ENCODE measurements at regions not wholly inside any gene's neighbourhood (a gene's known extent, or its start where the extent isn't known, plus 50 kb on each side); places are given as distances from the start of the nearest gene placed in this dataset.

DNA sequence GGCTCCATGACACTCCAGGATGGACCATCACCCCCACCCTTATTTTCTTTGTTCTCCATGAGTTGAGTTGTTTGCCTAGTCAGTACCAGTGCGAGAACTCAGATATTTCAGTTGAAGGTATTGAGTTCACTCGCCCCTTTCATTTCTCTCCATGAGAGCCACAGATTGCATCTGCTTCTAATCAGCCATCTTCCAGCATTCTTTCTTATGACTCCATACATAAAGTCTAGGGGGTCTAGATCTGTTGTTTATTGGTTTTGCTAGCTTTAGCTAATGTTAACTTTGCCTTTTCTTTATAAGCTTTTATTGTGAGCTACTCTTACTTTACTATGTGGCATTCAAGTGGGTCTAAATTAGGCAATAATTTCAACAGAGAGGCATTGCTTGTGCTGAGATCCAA, 71.6 kb upstream of the PDC start:
- Histone ChIP-seq H3K9ac (no peak overlapping the region), H3K4me1 (ENCODE audit: low read depth, poor library complexity, severe bottlenecking) (no peaks in the 10 kb centered on the region), H3K36me3 (ENCODE audit: insufficient read depth) (no peaks in the 10 kb centered on the region), H2AFZ (ENCODE audit: low read depth) (no peak overlapping the region), H3K27ac (no peak overlapping the region), H3K4me3 (IDR thresholded peaks at IDR 0.05; ENCODE audit: insufficient read depth, low read depth, low read length) (no peak overlapping the region), H3K79me2 (ENCODE audit: insufficient read depth, low read depth) (no peaks in the 10 kb centered on the region), H3K27me3 (ENCODE audit: insufficient read depth, low read depth) (no peaks in the 10 kb centered on the region), H4K20me1 (ENCODE audit: insufficient read depth) (no peaks in the 10 kb centered on the region), H3K4me2 (no peak overlapping the region)
- TF ChIP-seq, protein P1, sequence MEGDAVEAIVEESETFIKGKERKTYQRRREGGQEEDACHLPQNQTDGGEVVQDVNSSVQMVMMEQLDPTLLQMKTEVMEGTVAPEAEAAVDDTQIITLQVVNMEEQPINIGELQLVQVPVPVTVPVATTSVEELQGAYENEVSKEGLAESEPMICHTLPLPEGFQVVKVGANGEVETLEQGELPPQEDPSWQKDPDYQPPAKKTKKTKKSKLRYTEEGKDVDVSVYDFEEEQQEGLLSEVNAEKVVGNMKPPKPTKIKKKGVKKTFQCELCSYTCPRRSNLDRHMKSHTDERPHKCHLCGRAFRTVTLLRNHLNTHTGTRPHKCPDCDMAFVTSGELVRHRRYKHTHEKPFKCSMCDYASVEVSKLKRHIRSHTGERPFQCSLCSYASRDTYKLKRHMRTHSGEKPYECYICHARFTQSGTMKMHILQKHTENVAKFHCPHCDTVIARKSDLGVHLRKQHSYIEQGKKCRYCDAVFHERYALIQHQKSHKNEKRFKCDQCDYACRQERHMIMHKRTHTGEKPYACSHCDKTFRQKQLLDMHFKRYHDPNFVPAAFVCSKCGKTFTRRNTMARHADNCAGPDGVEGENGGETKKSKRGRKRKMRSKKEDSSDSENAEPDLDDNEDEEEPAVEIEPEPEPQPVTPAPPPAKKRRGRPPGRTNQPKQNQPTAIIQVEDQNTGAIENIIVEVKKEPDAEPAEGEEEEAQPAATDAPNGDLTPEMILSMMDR (conservative IDR thresholded peaks at IDR 0.05; ENCODE audit: low read depth, low read length) = no peak

DNA sequence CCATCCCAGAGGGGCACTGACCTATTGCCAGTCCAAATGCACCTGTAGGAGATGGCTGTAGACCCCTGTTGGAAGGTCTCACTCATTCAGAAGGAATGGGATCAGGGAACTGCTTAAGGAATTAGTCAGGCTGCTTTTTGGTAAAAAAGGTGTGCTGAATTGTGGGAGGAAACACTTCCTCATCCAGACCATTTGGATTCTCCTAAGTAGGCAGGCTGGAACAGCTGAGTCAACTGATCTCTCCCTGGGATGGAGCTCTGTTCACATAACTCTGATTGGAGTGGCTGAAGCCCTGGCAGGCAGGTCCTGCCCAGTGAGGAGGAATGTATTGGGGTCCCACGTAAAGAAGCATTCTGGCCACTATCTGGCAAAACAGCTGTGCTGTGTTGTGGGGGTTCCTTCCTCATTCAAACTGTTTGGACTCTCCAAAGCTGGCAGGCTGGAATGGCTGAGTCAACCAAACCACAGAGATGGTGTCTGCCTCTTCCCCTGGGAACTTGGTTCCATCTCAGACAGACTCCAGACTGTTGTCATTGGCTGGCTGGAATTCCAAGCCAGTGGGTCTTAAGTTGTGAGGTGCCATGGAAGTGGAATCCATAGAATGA, 70.7 kb upstream of the PDC start:
- Histone ChIP-seq H3K36me3 (ENCODE audit: insufficient read depth) (no peaks in the 10 kb centered on the region), H3K9ac (no peak overlapping the region), H3K27ac (no peak overlapping the region), H2AFZ (ENCODE audit: low read depth) (no peak overlapping the region), H4K20me1 (ENCODE audit: insufficient read depth) (no peaks in the 10 kb centered on the region), H3K27me3 (ENCODE audit: insufficient read depth, low read depth) (no peaks in the 10 kb centered on the region), H3K4me1 (ENCODE audit: low read depth, poor library complexity, severe bottlenecking) (no peaks in the 10 kb centered on the region), H3K79me2 (ENCODE audit: insufficient read depth, low read depth) (no peaks in the 10 kb centered on the region), H3K4me3 (IDR thresholded peaks at IDR 0.05; ENCODE audit: insufficient read depth, low read depth, low read length) (no peak overlapping the region), H3K4me2 (no peak overlapping the region)
- TF ChIP-seq, protein P1 (conservative IDR thresholded peaks at IDR 0.05; ENCODE audit: low read depth, low read length) = no peak

DNA sequence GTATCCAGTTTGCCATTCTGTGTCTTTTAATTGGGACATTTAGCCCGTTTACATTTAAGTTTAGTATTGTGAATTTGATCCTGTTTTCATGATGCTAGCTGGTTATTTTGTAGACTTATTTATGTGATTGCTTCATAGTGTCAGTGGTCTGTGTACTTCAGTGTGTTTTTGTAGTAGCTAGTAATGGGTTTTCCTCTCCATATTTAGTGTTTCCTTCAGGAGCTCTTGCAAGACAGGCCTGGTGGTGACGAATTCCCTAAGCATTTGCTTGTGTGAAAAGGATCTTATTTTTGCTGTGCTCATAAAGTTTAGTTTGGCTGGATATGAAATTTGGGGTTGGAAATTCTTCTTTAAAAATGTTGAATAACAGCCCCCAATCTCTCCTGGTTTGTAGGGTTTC, 69.2 kb upstream of the PDC start:
- TF ChIP-seq, protein P1 (conservative IDR thresholded peaks at IDR 0.05; ENCODE audit: low read depth, low read length) = no peak
- Histone ChIP-seq H2AFZ (ENCODE audit: low read depth) (no peak overlapping the region), H3K4me2 (no peak overlapping the region), H3K27me3 (ENCODE audit: insufficient read depth, low read depth) (no peaks in the 10 kb centered on the region), H3K4me3 (IDR thresholded peaks at IDR 0.05; ENCODE audit: insufficient read depth, low read depth, low read length) (no peak overlapping the region), H4K20me1 (ENCODE audit: insufficient read depth) (no peaks in the 10 kb centered on the region), H3K36me3 (ENCODE audit: insufficient read depth) (no peaks in the 10 kb centered on the region), H3K27ac (no peak overlapping the region), H3K4me1 (ENCODE audit: low read depth, poor library complexity, severe bottlenecking) (no peaks in the 10 kb centered on the region), H3K79me2 (ENCODE audit: insufficient read depth, low read depth) (no peaks in the 10 kb centered on the region), H3K9ac (no peak overlapping the region)

DNA sequence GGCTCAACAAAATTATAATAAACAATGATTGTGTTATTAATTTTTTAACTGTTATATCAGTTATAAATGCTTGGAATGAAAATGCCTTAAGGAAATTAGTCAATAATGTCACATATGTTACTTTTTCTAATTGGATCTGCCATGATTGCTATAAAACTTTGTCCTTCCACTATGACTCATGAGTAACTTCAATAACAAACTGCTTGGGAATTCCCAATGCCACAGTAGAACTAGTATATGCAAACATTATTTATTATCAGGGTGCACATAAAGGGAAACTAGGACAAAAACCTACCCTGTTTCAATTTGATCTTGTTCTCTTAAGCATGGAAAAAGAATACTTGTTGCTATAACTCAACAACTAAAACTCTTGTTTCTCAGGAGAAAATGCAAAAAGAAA, 59.1 kb upstream of the PDC start:
- Histone ChIP-seq H3K4me2 (no peak overlapping the region), H3K4me1 (ENCODE audit: low read depth, poor library complexity, severe bottlenecking) (no peaks in the 10 kb centered on the region)

More for the DNA sequence above, 59.1 kb upstream of the PDC start:
- no peaks in the 10 kb centered on the region for H4K20me1 ChIP-seq (ENCODE audit: insufficient read depth)
- H3K36me3 ChIP-seq (ENCODE audit: insufficient read depth) = no peaks in the 10 kb centered on the region
- H3K79me2 ChIP-seq (ENCODE audit: insufficient read depth, low read depth) = no peaks in the 10 kb centered on the region
- no peak overlapping the region for H3K27ac ChIP-seq
- H3K27me3 ChIP-seq (ENCODE audit: insufficient read depth, low read depth) = no peaks in the 10 kb centered on the region
- H3K9ac ChIP-seq = no peak overlapping the region
- no peak overlapping the region for H3K4me3 ChIP-seq (IDR thresholded peaks at IDR 0.05; ENCODE audit: insufficient read depth, low read depth, low read length)
- TF ChIP-seq, protein P1 (conservative IDR thresholded peaks at IDR 0.05; ENCODE audit: low read depth, low read length) = no peak
- no peak overlapping the region for H2AFZ ChIP-seq (ENCODE audit: low read depth)

Data from KMS-11 (cell line).